NCI-H748 treated with DMSO at 0.1 percent for 48 hours (cell line): ENCODE measurements at regions not wholly inside any gene's neighbourhood (a gene's known extent, or its start where the extent isn't known, plus 50 kb on each side); places are given as distances from the start of the nearest gene placed in this dataset.
"Not testable (repeated sequence)": the region's sequence is repeated elsewhere in the genome, so short reads cannot be mapped to it uniquely, and the experiment has no call there.

Source experiments
- DNase-seq: peaks from one replicate; lab custom pipeline; 2025; lab: John Stamatoyannopoulos, UW

GRCh38 chr6:8657522-8657921 lies 222.2 kb upstream of the SLC35B3 start:
- DNase-seq, result no peak

DNA sequence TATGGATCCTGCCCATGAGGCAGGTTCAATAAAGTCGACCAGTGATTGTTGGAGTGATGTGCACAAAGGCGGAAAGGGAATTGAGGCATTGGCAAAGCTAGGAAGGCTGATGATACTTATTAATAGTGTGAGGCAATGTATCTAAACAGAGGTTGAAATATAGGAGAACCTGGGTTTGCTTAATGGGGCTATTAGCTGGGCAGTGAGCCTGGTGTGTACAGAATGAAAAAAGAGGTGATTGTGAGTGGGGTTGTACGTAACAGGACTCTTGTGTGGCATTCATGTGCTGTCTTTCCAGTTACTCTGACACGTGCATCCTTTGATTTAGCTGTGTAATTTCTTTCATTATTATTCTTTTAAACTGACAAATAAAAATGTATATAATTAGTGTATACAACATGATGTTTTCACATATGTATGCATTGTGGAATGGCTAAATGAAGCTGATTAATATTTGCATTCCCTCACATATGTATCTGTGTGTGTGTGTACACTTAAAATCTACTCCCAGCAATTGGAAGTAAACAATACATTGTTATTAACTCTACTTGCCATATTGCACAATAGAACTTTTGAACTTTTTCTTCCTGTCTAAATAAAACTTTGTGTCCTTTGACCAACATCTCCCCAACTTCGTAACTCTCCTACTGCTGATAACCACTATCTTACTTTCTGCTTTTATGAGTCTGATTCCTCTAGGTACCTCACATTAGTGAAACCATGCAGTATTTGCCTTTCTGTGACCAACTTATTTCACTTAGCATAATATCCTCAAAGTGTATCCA lies 220.5 kb upstream of the SLC35B3 start:
- no peak for DNase-seq

- DNase-seq, result no peak
These were observed 217.4 kb upstream of the SLC35B3 start for GRCh38 chr6:8652710-8653109.

- no peak for DNase-seq
These were observed 216.7 kb upstream of the SLC35B3 start for GRCh38 chr6:8651998-8652397.

DNA sequence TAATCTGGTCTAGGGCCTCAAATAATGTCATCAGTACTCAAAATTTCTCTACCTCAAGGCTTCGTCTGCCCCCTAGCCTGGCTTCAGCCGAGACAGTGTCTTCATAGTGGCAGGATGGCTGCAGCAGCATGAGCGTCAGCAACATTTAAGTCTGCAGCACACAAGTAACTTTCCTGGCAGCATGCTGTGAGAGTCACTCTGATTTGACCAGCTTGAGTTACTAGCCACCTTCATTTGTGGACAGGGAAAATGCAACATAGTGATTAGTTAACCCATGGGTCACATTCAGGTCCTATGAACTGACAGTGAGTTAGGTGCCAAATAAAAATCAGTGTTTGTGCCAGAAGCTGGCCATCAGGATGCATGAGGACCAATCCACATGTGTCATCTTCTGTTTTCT lies 209.9 kb upstream of the SLC35B3 start:
- no peak for DNase-seq

DNA sequence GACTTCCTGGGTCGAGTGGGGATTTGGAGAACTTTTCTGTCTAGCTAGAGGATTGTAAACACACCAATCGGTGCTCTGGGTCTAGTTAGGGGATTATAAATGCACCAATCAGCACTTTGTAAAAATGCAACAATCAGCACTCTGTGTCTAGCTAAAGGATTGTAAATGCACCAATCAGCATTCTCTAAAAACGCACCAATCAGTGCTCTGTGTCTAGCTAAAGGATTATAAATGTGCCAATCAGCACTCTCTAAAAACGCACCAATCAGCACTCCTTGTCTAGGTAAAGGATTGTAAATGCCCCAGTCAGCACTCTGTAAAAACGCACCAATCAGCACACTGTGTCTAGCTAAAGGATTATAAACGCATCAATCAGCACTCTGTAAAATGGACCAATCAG lies 209.0 kb upstream of the SLC35B3 start:
- no peak for DNase-seq

- no peak for DNase-seq
These were observed 207.5 kb upstream of the SLC35B3 start for GRCh38 chr6:8642854-8643253.

DNA sequence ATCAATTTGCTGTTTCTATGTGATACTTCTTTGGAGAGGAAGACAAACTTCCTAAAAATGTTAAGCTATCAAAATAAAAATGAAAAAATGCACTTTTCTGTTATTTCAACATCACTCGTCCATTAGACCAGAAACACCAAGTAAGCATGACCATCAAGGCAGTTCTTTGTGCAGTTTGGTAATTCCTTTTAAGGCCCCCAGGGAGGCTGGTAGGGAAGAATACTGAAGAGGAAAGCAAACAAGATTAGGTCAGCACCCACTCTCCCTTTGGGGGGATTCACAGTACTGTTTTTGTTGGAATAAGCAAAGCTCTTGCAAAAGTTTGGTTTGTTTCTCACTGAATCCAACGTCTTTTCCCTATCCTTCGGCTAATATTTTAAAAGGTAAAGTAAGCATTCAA lies 206.8 kb upstream of the SLC35B3 start:
- no peak for DNase-seq

GRCh38 chr6:8639928-8640649 lies 204.7 kb upstream of the SLC35B3 start:
- DNase-seq, result no peak

DNA sequence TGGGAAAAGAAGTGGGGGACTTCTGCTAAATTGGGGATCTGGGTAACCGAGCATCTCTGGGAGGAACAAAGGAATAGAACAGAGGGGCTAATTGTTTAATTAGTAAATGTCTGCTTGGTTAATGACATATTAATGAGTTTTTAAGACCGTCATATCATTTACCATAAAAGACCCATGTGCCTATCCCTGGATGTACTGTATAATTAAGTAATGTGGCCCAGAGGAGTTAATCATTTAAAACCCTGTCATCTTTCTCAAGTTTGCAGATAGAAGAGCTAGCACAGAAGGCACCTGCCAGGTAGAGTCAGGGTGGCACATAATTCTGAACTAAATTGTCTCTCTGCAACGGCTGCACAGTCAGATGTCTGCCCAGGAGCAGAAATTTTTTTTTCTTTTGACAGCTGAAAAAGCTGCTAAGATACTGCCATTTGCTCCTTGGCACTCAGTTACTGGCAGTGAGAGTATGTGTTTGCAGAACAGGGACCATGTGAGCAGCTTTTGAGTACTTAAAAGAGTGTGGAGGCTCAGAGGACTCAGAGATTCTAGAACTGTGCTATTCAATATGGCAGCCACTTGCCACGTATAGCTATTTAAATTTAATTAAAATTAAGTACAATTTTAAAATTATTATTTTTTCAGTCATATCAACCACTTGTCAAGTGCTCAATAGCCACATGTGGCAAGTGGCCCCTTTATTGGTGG lies 202.7 kb upstream of the SLC35B3 start:
- no peak for DNase-seq

- DNase-seq, result no peak
These were observed 198.4 kb upstream of the SLC35B3 start for GRCh38 chr6:8633762-8634161.

- DNase-seq, result no peak
These were observed 193.4 kb upstream of the SLC35B3 start for GRCh38 chr6:8628736-8629135.

GRCh38 chr6:8628063-8628462 lies 192.7 kb upstream of the SLC35B3 start:
- no peak for DNase-seq

DNA sequence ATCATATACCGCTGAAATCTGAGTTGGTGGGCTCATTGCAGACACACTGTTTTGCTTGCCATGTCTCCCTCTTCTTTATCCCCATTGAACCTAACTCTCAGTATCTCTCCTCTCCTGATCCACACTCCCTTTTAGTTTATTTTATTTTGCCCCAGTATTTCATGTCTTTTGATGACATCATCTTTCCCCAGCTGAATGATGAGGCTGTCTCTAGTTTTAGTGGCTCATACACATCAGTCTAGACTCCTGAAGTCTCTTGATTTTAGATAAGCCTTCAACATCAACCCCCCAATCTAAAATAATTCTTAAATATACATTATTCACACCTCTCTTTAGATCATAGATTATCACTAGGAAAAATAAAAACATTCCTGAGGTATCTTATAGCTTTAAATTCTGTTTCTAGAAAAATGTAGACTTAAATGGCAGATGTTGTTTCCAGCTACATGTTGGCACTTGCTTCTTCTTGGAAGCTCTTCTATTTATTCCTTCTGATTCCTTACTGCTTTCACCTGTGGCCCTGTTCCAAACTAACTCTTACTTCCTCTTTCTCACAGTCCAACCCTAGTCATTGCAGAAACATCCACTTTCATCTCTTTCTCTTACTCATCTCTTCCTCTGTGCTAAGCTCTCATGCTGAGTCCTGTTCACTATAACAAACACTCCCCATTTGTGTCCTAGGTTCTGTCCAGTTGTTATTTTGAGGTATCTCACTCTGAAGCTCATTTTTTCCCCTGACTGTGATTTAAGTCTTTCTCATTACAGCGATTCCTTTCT lies 191.9 kb upstream of the SLC35B3 start:
- DNase-seq, result no peak

- DNase-seq, result no peak
These were observed 189.3 kb upstream of the SLC35B3 start for GRCh38 chr6:8624665-8625064.

DNA sequence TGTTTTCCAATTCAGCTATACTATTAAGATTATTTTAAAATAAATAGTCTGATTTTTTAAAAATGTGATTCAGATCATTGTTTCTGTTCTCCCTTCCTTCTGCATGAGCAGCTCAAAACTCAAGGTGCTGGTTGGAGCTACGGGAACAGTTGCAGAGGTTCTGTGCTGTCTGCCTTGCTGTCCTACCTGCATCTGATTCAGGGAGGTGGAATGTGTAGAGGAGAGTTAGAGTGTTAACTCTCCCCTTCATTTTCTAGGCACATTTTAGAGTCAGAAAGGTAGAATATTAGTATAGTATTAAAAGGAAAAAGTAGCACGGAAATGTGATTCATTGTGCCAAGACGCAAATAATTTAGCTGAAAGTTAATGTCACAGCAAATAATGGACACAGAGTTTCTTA lies 188.1 kb upstream of the SLC35B3 start:
- DNase-seq, result no peak

GRCh38 chr6:8619853-8620252 lies 184.5 kb upstream of the SLC35B3 start:
- no peak for DNase-seq

DNA sequence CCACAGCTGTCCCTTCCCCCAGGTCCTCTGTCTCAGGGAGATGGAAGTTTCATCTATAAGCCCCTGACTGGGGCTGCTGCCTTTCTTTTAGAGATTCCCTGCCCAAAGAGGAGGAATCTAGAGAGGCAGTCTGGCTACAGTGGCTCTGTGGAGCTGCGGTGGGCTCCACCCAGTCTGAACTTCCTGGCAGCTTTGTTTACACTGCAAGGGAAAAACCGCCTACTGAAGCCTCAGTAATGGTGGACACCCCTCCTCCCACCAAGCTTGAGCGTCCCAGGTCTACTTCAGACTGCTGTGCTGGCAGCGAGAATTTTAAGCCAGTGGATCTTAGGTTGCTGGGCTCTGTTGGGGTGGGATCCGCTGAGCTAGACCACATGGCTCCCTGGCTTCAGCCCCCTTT lies 184.1 kb upstream of the SLC35B3 start:
- not testable (repeated sequence) for DNase-seq

DNA sequence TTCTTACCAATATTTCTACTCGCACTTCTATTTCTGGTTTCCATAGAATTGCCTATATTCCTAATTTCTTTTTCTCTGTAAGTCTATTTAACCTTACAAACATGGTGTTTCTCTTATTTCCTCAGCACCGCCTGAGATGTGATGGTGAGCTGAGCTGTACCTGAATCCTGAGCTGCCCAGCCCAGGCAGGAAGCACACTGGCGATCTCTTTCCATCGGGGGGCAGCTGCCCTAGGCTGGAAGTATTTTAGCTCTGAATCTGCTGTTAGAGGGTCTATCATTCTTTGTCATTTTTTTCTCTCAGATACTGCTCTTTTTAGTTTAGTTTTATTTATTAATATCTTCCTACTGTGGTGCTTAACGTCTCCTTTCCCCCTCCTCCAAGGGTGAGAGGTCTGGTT lies 173.4 kb upstream of the SLC35B3 start:
- DNase-seq, result no peak

DNA sequence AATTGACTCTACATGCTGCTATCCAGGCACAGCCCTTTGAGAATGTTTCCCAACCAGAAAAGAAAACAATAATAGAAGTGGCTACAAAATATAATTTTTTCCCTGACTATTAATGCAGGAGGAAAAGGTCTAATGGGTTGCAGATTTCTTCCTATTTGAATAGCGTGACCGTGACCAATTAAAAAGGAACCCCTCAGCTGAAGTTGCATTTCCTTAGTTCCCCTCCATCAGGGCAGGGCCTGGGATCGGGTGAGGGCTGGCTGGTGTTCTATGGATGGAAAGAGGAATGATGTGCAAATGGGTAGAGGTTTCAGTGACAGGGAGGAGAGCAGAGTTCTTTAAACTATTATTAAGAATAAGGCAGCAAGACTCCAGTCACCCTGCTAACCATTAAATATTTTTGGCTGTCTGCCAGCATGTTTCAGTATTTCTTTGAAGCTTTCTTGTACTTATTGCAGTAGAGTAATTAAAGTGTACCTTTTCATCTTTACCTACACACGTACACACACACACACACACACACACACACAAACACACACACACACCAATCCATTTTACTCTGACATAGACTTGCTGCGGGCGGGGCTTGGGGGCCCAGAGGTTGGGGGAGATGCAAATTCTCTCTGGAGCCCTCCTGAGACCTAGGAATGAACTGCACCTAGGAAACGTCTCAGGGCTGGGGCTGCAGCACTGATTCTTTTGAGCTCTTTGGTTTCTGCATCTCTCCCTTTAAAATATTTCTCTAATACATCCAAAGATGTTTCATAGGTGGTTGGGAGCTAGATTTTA lies 154.8 kb upstream of the SLC35B3 start:
- no peak for DNase-seq

- DNase-seq, result no peak
These were observed 152.8 kb upstream of the SLC35B3 start for GRCh38 chr6:8588176-8588575.
